GM10266 (cell line): ENCODE measurements at regions not wholly inside any gene's neighbourhood (a gene's known extent, or its start where the extent isn't known, plus 50 kb on each side); places are given as distances from the start of the nearest gene placed in this dataset.

ENCODE experiments used
- DNase-seq: peaks from one replicate; pipeline ENCODE4 v3.0.0; 2012; ENCODE audit errors: extremely low spot score
- CTCF ChIP-seq: IDR thresholded peaks from 2 replicates; pipeline ENCODE4 v1.5.1; 2012; ENCODE audit warnings: mild to moderate bottlenecking, low read depth; ENCODE audit not compliant: control insufficient read depth, insufficient read depth; ENCODE audit errors: missing control alignments

- no peak for TF ChIP-seq CTCF
- no peak for DNase-seq
Measured at GRCh38 chr2:136386046-136386445, 268.1 kb upstream of the CXCR4 start.

GRCh38 chr2:136384531-136385303, 266.8 kb upstream of the CXCR4 start:
- TF ChIP-seq CTCF = peak; percentile 87
- DNase-seq = peak; percentile 43

- TF ChIP-seq CTCF = no peak
- DNase-seq = no peak
Measured at GRCh38 chr2:136383167-136383566, 265.2 kb upstream of the CXCR4 start.

- TF ChIP-seq CTCF = no peak
- peak; percentile 57 for DNase-seq
Measured at GRCh38 chr2:136381722-136382633, 264.0 kb upstream of the CXCR4 start.

- TF ChIP-seq CTCF = no peak
- DNase-seq = no peak
Measured at GRCh38 chr2:136381245-136381644, 263.3 kb upstream of the CXCR4 start.

GRCh38 chr2:136378712-136379595, 261.0 kb upstream of the CXCR4 start:
- TF ChIP-seq CTCF = peak; percentile 73
- peak; percentile 41 for DNase-seq
